SK-N-SH treated with all-trans-retinoic acid at 6 μM for 48 hours (cell line): ENCODE measurements at regions not wholly inside any gene's neighbourhood (a gene's known extent, or its start where the extent isn't known, plus 50 kb on each side); places are given as distances from the start of the nearest gene placed in this dataset.

Experiments used
- ATAC-seq: fragments of 200-7000 bp; cut with Tn5 transposase; 3 replicates; pipeline ENCODE4 v1.9.1; 2020; ENCODE audit warnings: mild to moderate bottlenecking, moderate library complexity
- ARNTL ChIP-seq: fragments of 450-650 bp; formaldehyde crosslinking; IDR thresholded peaks from 2 replicates; pipeline ENCODE4 v1.5.0; 2020; ENCODE audit warnings: low read depth, mild to moderate bottlenecking, moderate library complexity, borderline replicate concordance
- BACH2 ChIP-seq: fragments of 250-450 bp; sonication (Bioruptor Pico); IDR thresholded peaks from 2 replicates; pipeline ENCODE4 v1.9.0; 2021; ENCODE audit warnings: mild to moderate bottlenecking, borderline replicate concordance
- CSDC2 ChIP-seq: fragments of 250-450 bp; sonication (Bioruptor Pico); IDR thresholded peaks from 2 replicates; pipeline ENCODE4 v1.5.0; 2020; ENCODE audit warnings: mild to moderate bottlenecking, moderate library complexity
- CSRNP3 ChIP-seq: fragments of 250-450 bp; sonication (Bioruptor Pico); IDR thresholded peaks from 2 replicates; pipeline ENCODE4 v1.5.1; 2021; ENCODE audit warnings: mild to moderate bottlenecking, moderate library complexity
- ESRRG ChIP-seq: fragments of 250-450 bp; sonication (Bioruptor Pico); IDR thresholded peaks from 2 replicates; pipeline ENCODE4 v1.6.1; 2021; ENCODE audit warnings: mild to moderate bottlenecking
- GLIS3 ChIP-seq: fragments of 250-450 bp; sonication (Bioruptor Pico); IDR thresholded peaks from 2 replicates; pipeline ENCODE4 v1.5.0; 2020; ENCODE audit warnings: mild to moderate bottlenecking, moderate library complexity
- ISL1 ChIP-seq: fragments of 250-450 bp; sonication (Bioruptor Pico); IDR thresholded peaks from 2 replicates; pipeline ENCODE4 v2.1.2; 2022; ENCODE audit warnings: mild to moderate bottlenecking, moderate library complexity
- OSR1 ChIP-seq: fragments of 250-450 bp; sonication (Bioruptor Pico); IDR thresholded peaks from 2 replicates; pipeline ENCODE4 v1.8.0; 2022; ENCODE audit warnings: moderate library complexity, mild to moderate bottlenecking, inconsistent platforms
- PATZ1 ChIP-seq: fragments of 250-450 bp; sonication (Bioruptor Pico); IDR thresholded peaks from 2 replicates; pipeline ENCODE4 v1.8.0; 2020; ENCODE audit warnings: mild to moderate bottlenecking, moderate library complexity, borderline replicate concordance
- PPARA ChIP-seq: fragments of 250-450 bp; sonication (Bioruptor Pico); IDR thresholded peaks from 2 replicates; pipeline ENCODE4 v1.5.0; 2020; ENCODE audit warnings: mild to moderate bottlenecking, borderline replicate concordance
- SNAI2 ChIP-seq: fragments of 250-450 bp; sonication (Bioruptor Pico); IDR thresholded peaks from 2 replicates; pipeline ENCODE4 v1.5.0; 2020; ENCODE audit warnings: mild to moderate bottlenecking, moderate library complexity
- TCF4 ChIP-seq: fragments of 250-450 bp; sonication (Bioruptor Pico); IDR thresholded peaks from 2 replicates; pipeline ENCODE4 v1.8.0; 2021; ENCODE audit warnings: mild to moderate bottlenecking, moderate library complexity, borderline replicate concordance
- TOX ChIP-seq: fragments of 250-450 bp; sonication (Bioruptor Pico); IDR thresholded peaks from 2 replicates; pipeline ENCODE4 v1.8.0; 2021; ENCODE audit warnings: mild to moderate bottlenecking, moderate library complexity, borderline replicate concordance
- ZFP3 ChIP-seq: fragments of 250-450 bp; sonication (Bioruptor Pico); IDR thresholded peaks from 2 replicates; pipeline ENCODE4 v1.5.0; 2020; ENCODE audit warnings: mild to moderate bottlenecking, moderate library complexity
- ZFP30 ChIP-seq: fragments of 450-650 bp; formaldehyde crosslinking; IDR thresholded peaks from 2 replicates; pipeline ENCODE4 v1.5.0; 2022; ENCODE audit warnings: mild to moderate bottlenecking, moderate library complexity
- ZNF565 ChIP-seq: fragments of 450-650 bp; formaldehyde crosslinking; conservative IDR thresholded peaks from 2 replicates; pipeline ENCODE4 v1.5.0; 2020; ENCODE audit warnings: low read depth, mild to moderate bottlenecking, moderate library complexity
- ZNF70 ChIP-seq: fragments of 450-650 bp; formaldehyde crosslinking; IDR thresholded peaks from 2 replicates; pipeline ENCODE4 v1.5.0; 2020; ENCODE audit warnings: mild to moderate bottlenecking, moderate library complexity
- ZNF8 ChIP-seq: fragments of 450-650 bp; formaldehyde crosslinking; IDR thresholded peaks from 2 replicates; pipeline ENCODE4 v1.5.0; 2020; ENCODE audit warnings: mild to moderate bottlenecking, moderate library complexity
- TF ChIP-seq, protein P1 (sequence below): fragments of 250-450 bp; sonication (Bioruptor Pico); IDR thresholded peaks from 2 replicates; pipeline ENCODE4 v1.5.0; 2020; ENCODE audit warnings: mild to moderate bottlenecking, moderate library complexity
- TF ChIP-seq, protein P2 (sequence below): fragments of 250-450 bp; sonication (Bioruptor Pico); IDR thresholded peaks from 2 replicates; pipeline ENCODE4 v1.5.1; 2020; ENCODE audit warnings: low read depth, mild to moderate bottlenecking, moderate library complexity

DNA sequence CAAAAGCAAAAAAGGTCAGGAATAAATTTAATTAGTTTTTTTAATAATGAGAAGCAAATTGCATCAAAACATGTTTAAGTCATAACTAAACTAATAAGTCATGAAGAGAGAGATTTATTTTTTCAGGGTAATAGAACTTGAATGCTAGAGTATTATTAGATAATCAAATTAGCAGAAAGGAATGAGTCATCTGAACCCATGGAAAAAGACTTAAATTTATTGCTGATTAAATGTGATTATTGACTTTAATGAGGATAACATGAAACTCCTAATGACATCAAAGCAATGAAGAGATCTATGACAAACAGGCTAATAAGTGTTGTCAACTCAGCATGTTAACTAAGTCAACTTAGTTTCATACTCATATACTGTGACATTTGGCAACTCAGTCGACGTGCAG, 264.2 kb downstream of the USP25 start (continued):
- TF ChIP-seq, protein P1, sequence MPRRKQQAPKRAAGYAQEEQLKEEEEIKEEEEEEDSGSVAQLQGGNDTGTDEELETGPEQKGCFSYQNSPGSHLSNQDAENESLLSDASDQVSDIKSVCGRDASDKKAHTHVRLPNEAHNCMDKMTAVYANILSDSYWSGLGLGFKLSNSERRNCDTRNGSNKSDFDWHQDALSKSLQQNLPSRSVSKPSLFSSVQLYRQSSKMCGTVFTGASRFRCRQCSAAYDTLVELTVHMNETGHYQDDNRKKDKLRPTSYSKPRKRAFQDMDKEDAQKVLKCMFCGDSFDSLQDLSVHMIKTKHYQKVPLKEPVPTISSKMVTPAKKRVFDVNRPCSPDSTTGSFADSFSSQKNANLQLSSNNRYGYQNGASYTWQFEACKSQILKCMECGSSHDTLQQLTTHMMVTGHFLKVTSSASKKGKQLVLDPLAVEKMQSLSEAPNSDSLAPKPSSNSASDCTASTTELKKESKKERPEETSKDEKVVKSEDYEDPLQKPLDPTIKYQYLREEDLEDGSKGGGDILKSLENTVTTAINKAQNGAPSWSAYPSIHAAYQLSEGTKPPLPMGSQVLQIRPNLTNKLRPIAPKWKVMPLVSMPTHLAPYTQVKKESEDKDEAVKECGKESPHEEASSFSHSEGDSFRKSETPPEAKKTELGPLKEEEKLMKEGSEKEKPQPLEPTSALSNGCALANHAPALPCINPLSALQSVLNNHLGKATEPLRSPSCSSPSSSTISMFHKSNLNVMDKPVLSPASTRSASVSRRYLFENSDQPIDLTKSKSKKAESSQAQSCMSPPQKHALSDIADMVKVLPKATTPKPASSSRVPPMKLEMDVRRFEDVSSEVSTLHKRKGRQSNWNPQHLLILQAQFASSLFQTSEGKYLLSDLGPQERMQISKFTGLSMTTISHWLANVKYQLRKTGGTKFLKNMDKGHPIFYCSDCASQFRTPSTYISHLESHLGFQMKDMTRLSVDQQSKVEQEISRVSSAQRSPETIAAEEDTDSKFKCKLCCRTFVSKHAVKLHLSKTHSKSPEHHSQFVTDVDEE (CRISPR knock-in tag) = no peak

GRCh38 chr21:15999741-16000140, 270.0 kb downstream of the USP25 start:
- no peak for TF ChIP-seq BACH2
- TF ChIP-seq ZNF70 (CRISPR knock-in tag) = no peak
- no peak for TF ChIP-seq ISL1
- TF ChIP-seq GLIS3 (CRISPR knock-in tag) = no peak
- TF ChIP-seq, all 23 proteins: peak for 0
- no peak for ATAC-seq

DNA sequence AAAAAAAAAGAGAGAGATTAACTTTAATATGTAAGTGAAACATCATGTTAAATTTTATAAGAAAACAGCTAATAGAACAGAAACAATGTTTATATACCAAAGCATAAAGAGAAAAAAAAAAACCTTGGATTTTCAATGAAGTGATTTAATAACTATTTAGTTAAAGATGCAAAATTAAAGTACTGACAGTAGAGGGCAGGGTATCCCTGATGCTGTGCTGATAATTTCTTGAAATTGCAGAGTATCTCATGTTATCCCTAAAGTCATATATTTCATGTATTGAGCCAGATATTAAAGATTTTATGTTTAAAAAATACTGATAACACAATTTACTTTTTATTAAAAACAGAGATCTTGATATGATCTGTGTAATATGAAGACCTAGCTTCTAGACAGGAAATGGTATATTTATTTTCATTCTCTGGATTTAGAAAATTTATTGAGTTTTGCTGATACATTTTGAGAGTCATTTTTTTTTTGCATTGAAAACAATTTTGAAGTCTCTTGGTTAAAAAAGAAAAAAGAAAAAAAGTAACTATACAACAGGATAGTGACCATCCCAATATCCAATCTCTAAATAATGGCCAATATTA, 273.2 kb downstream of the USP25 start:
- ATAC-seq = 0 out of 3 replicates have a peak, but pooled peaks have one; percentile 33

GRCh38 chr21:16004086-16004485, 274.3 kb downstream of the USP25 start:
- ATAC-seq = no peak
- TF ChIP-seq, protein P2, sequence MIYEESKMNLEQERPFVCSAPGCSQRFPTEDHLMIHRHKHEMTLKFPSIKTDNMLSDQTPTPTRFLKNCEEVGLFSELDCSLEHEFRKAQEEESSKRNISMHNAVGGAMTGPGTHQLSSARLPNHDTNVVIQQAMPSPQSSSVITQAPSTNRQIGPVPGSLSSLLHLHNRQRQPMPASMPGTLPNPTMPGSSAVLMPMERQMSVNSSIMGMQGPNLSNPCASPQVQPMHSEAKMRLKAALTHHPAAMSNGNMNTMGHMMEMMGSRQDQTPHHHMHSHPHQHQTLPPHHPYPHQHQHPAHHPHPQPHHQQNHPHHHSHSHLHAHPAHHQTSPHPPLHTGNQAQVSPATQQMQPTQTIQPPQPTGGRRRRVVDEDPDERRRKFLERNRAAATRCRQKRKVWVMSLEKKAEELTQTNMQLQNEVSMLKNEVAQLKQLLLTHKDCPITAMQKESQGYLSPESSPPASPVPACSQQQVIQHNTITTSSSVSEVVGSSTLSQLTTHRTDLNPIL (CRISPR knock-in tag) = no peak
- TF ChIP-seq SNAI2 (CRISPR knock-in tag) = no peak
- no peak for TF ChIP-seq ZFP3 (CRISPR knock-in tag)
- TF ChIP-seq TOX = no peak
- no peak for TF ChIP-seq ZFP30 (CRISPR knock-in tag)
- TF ChIP-seq, protein P1 (CRISPR knock-in tag) = no peak
- no peak for TF ChIP-seq PATZ1 (CRISPR knock-in tag)
- no peak for TF ChIP-seq ARNTL
- no peak for TF ChIP-seq ZNF8 (CRISPR knock-in tag)
- TF ChIP-seq CSDC2 = no peak
- no peak for TF ChIP-seq OSR1 (CRISPR knock-in tag)
- TF ChIP-seq ZNF565 = no peak
- TF ChIP-seq PPARA (CRISPR knock-in tag) = no peak
- no peak for TF ChIP-seq GLIS3 (CRISPR knock-in tag)
- no peak for TF ChIP-seq TCF4 (CRISPR knock-in tag)
- TF ChIP-seq ESRRG (CRISPR knock-in tag) = no peak
- no peak for TF ChIP-seq BACH2
- no peak for TF ChIP-seq ZNF70 (CRISPR knock-in tag)
- TF ChIP-seq, all 23 proteins: peak for 0

More for the DNA sequence above, 273.2 kb downstream of the USP25 start:
- no peak for TF ChIP-seq CSRNP3 (CRISPR knock-in tag)
- TF ChIP-seq TCF4 (CRISPR knock-in tag) = peak; percentile 54; the same call in 1 of the 2 replicates
- TF ChIP-seq, all 23 proteins: peak for 1
